NT2/D1 (cell line): ENCODE measurements at regions not wholly inside any gene's neighbourhood (a gene's known extent, or its start where the extent isn't known, plus 50 kb on each side); places are given as distances from the start of the nearest gene placed in this dataset.

ENCODE experiments used
- YY1 ChIP-seq: IDR thresholded peaks from 2 replicates; pipeline ENCODE4 v1.6.1; 2011; ENCODE audit not compliant: insufficient read length, insufficient read depth
- ZNF274 ChIP-seq: IDR thresholded peaks from 2 replicates; pipeline ENCODE4 v1.6.1; 2011; ENCODE audit warnings: mild to moderate bottlenecking, low read depth, low read length

DNA sequence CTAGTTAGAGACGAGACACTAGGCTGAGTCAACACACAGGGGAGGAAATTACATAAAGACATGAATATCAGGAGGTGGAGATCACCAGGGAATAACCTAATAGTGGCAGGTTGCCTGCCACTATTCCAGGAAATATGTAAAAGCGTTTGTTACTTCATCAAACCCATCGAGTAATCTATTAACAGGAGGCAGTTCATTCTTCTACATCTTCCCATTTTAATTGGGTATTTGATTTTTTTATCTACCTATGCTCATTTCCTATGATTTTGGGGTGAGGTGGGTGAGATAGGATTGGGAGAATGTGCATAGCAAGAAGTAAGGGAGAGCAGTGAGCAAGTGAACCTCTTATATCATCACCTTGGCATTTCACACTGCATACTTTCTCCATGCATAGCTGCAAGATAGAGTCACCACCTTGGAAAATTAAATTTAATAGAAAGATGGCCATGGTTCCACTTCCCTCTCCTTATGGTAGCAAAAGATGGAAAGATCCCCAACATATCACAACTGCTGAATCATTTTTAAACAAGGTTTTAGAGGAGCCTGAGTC is 312.2 kb downstream of the TMEM114 start:
- no peak for TF ChIP-seq YY1
- TF ChIP-seq ZNF274 = no peak
